Endothelial cell of umbilical vein (primary cell): ENCODE measurements at regions not wholly inside any gene's neighbourhood (a gene's known extent, or its start where the extent isn't known, plus 50 kb on each side); places are given as distances from the start of the nearest gene placed in this dataset.

Experiments
- BruUV-seq: library from RNA; stranded (reverse); fragments of 400-500 nt; replicated peaks from 2 replicates; lab custom pipeline; 2021; lab: Mats Ljungman, UMichigan
- CTCF ChIA-PET: fragments of 300-600, 350-600 bp; sonication (Branson Sonifier 250); formaldehyde crosslinking; loops from one replicate; lab custom pipeline; 2021; ENCODE audit warnings: antibody characterized with exemption, inconsistent platforms; lab: Charles Lee
- POLR2A ChIA-PET: fragments of 300-600, 350-600 bp; sonication (Branson Sonifier 250); formaldehyde crosslinking; loops from one replicate; lab custom pipeline; 2021; ENCODE audit warnings: antibody characterized with exemption, inconsistent platforms; lab: Charles Lee
- DNase-seq: peaks from one replicate; pipeline ENCODE4 v3.0.0-alpha.2; 2011; ENCODE audit warnings: low read depth, low spot score
- FAIRE-seq: peaks from 2 replicates; lab custom pipeline; 2011; peaks lifted over from hg19 to GRCh38; lab: Jason Lieb, UNC
- H2AFZ ChIP-seq: 2 replicates; pipeline ENCODE4 v1.6.0; 2012; ENCODE audit warnings: low read depth, low read length, control low read depth, inconsistent platforms
- H3K27ac ChIP-seq: 2 replicates; pipeline ENCODE4 v1.5.1; 2011; ENCODE audit warnings: low read depth, mild to moderate bottlenecking, control low read depth, low read length, moderate library complexity; ENCODE audit not compliant: insufficient read depth
- H3K27me3 ChIP-seq, 2 experiments: 2 replicates each; pipeline versions ENCODE4 v1.6.0 to v1.6.1; 2011; ENCODE audit warnings: low read length in 2 of 2, mixed read lengths in 1 of 2; ENCODE audit not compliant: control insufficient read depth in 2 of 2, insufficient read depth in 2 of 2
- H3K36me3 ChIP-seq, 2 experiments: 2 replicates in 1 of 2; 3 replicates in 1 of 2; pipeline ENCODE4 v1.5.1; 2011; ENCODE audit warnings: low read length in 2 of 2, mild to moderate bottlenecking in 1 of 2, moderate library complexity in 1 of 2; ENCODE audit not compliant: control insufficient read depth in 2 of 2, insufficient read depth in 2 of 2; ENCODE audit errors: extremely low read depth in 1 of 2
- H3K4me1 ChIP-seq: 3 replicates; pipeline ENCODE4 v1.5.1; 2011; ENCODE audit warnings: mild to moderate bottlenecking, low read length; ENCODE audit not compliant: control insufficient read depth, insufficient read depth; ENCODE audit errors: extremely low read depth
- H3K4me2 ChIP-seq: 2 replicates; pipeline ENCODE4 v1.6.1; 2011; ENCODE audit warnings: low read length, control low read depth, mixed read lengths; ENCODE audit not compliant: insufficient read depth
- H3K4me3 ChIP-seq, 3 experiments: fragments of 200-600 bp in 1 of 3; sonication (generic), shearing (Covaris generic) in 1 of 3; replicated peaks in 1 of 3; 2 replicates each; pipeline ENCODE4 v1.5.1; 2011 to 2016; ENCODE audit warnings: control low read depth in 3 of 3, low read length in 3 of 3, mild to moderate bottlenecking in 2 of 3, inconsistent platforms in 1 of 3, low read depth in 1 of 3, moderate library complexity in 1 of 3; ENCODE audit not compliant: insufficient read depth in 1 of 3
- H3K79me2 ChIP-seq: 2 replicates; pipeline ENCODE4 v1.6.0; 2012; ENCODE audit warnings: low read length, inconsistent platforms; ENCODE audit not compliant: control insufficient read depth, insufficient read depth
- H3K9ac ChIP-seq: replicated peaks from 2 replicates; pipeline ENCODE3; 2011; ENCODE audit warnings: low read length, control low read depth; ENCODE audit not compliant: insufficient read depth; ENCODE audit errors: extremely low read depth
- H3K9me1 ChIP-seq: replicated peaks from 3 replicates; pipeline ENCODE4 v1.6.0; 2011; ENCODE audit warnings: mild to moderate bottlenecking, low read length; ENCODE audit not compliant: control insufficient read depth, insufficient read depth; ENCODE audit errors: extremely low read depth
- H3K9me3 ChIP-seq: replicated peaks from 2 replicates; pipeline ENCODE4 v1.5.1; 2012; ENCODE audit warnings: low read length, inconsistent platforms; ENCODE audit not compliant: control insufficient read depth, insufficient read depth
- H4K20me1 ChIP-seq: replicated peaks from 2 replicates; pipeline ENCODE3; 2011; ENCODE audit warnings: mild to moderate bottlenecking, low read length; ENCODE audit not compliant: control insufficient read depth, insufficient read depth; ENCODE audit errors: extremely low read depth
- EZH2 ChIP-seq: IDR thresholded peaks from 2 replicates; pipeline ENCODE4 v1.6.1; 2012; ENCODE audit warnings: borderline replicate concordance, low read depth, mild to moderate bottlenecking, moderate library complexity, low read length, inconsistent platforms; ENCODE audit not compliant: severe bottlenecking
- FOS ChIP-seq: IDR thresholded peaks from 2 replicates; pipeline ENCODE4 v1.6.1; 2011; ENCODE audit warnings: mild to moderate bottlenecking, low read length, moderate library complexity, borderline replicate concordance; ENCODE audit not compliant: insufficient read depth
- GATA2 ChIP-seq: IDR thresholded peaks from 2 replicates; pipeline ENCODE4 v1.7.0; 2011; ENCODE audit warnings: low read depth, mild to moderate bottlenecking, moderate library complexity, mixed read lengths, low read length; ENCODE audit not compliant: insufficient read length, insufficient read depth
- JUN ChIP-seq: IDR thresholded peaks from 2 replicates; pipeline ENCODE4 v1.6.1; 2011; ENCODE audit warnings: borderline replicate concordance, low read depth; ENCODE audit not compliant: insufficient read length, insufficient read depth
- MYC ChIP-seq: IDR thresholded peaks from one replicate; pipeline ENCODE4 v1.6.1; 2011; ENCODE audit warnings: mild to moderate bottlenecking, low read depth, low read length
- POLR2A ChIP-seq: IDR thresholded peaks from 2 replicates; pipeline ENCODE4 v1.6.1; 2012; ENCODE audit warnings: low read depth, mild to moderate bottlenecking, control low read depth, low read length
- POLR2AphosphoS5 ChIP-seq: IDR thresholded peaks from 2 replicates; pipeline ENCODE4 v1.6.1; 2012; ENCODE audit warnings: low read depth, mild to moderate bottlenecking, control low read depth, low read length, moderate library complexity; ENCODE audit not compliant: insufficient read depth
- dilution Hi-C: fragments of 300-500 bp; cut with MboI; formaldehyde crosslinking; loops from one replicate; pipeline ENCODE4 v1.15.0; 2019; ENCODE audit warnings: low sequenced_read_pairs; ENCODE audit not compliant: extremely low pct_ligation_motif_present
- intact Hi-C: fragments of 100-400 bp; cut with micrococcal nuclease; formaldehyde crosslinking; loops from one replicate; pipeline ENCODE4 v1.10.0; 2022
- TF ChIP-seq, protein P1 (sequence below): IDR thresholded peaks from 2 replicates; pipeline ENCODE4 v1.6.1; 2011; ENCODE audit not compliant: insufficient read depth, insufficient read length
- TF ChIP-seq, protein P2 (sequence below), 2 donors: IDR thresholded peaks; 1 replicate in 1 of 2; 2 replicates in 1 of 2; pipeline ENCODE4 v1.5.1; 2011; ENCODE audit warnings: low read length in 2 of 2, mild to moderate bottlenecking in 2 of 2, moderate library complexity in 2 of 2, control low read depth in 1 of 2, inconsistent platforms in 1 of 2, low read depth in 1 of 2; ENCODE audit not compliant: insufficient read depth in 1 of 2; ENCODE audit errors: extremely low read depth in 1 of 2

- intact Hi-C loops (no loop called here), dilution Hi-C loops (no loop called here)
- ChIA-PET POLR2A (no interaction called here), CTCF (no interaction called here)
- H3K9me3 ChIP-seq: peaks cover 5% of the 10 kb centered on the region
- H3K79me2 ChIP-seq: no peaks in the 10 kb centered on the region
- DNase-seq: no peak
- no peaks in the 10 kb centered on the region for H3K9me1 ChIP-seq
- no peak overlapping the region for H2AFZ ChIP-seq
- no peak overlapping the region for H3K4me2 ChIP-seq
- H3K4me3 ChIP-seq: no peak overlapping the region
- no peak overlapping the region for H3K27ac ChIP-seq
- no peaks in the 10 kb centered on the region for H4K20me1 ChIP-seq
- TF ChIP-seq, protein P1, sequence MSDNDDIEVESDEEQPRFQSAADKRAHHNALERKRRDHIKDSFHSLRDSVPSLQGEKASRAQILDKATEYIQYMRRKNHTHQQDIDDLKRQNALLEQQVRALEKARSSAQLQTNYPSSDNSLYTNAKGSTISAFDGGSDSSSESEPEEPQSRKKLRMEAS: no peak
- TF ChIP-seq MYC: no peak
- TF ChIP-seq GATA2: no peak
- no peak for TF ChIP-seq POLR2A
- no peak for TF ChIP-seq FOS
- TF ChIP-seq POLR2AphosphoS5: no peak
- no peak for TF ChIP-seq JUN
- no peak for TF ChIP-seq EZH2
- TF ChIP-seq, protein P2, sequence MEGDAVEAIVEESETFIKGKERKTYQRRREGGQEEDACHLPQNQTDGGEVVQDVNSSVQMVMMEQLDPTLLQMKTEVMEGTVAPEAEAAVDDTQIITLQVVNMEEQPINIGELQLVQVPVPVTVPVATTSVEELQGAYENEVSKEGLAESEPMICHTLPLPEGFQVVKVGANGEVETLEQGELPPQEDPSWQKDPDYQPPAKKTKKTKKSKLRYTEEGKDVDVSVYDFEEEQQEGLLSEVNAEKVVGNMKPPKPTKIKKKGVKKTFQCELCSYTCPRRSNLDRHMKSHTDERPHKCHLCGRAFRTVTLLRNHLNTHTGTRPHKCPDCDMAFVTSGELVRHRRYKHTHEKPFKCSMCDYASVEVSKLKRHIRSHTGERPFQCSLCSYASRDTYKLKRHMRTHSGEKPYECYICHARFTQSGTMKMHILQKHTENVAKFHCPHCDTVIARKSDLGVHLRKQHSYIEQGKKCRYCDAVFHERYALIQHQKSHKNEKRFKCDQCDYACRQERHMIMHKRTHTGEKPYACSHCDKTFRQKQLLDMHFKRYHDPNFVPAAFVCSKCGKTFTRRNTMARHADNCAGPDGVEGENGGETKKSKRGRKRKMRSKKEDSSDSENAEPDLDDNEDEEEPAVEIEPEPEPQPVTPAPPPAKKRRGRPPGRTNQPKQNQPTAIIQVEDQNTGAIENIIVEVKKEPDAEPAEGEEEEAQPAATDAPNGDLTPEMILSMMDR (IDR thresholded peaks at IDR 0.05; ENCODE audit: extremely low read depth in 1 of 2, insufficient read depth in 1 of 2, low read depth in 1 of 2, low read length in 2 of 2): no peak
- no peaks in the 10 kb centered on the region for H3K36me3 ChIP-seq
- H3K9ac ChIP-seq: no peak overlapping the region
- H3K4me1 ChIP-seq: no peaks in the 10 kb centered on the region
- no TSS peak for BruUV-seq
- no peaks in the 10 kb centered on the region for H3K27me3 ChIP-seq
- FAIRE-seq: no peak
Observed at GRCh38 chr2:220125551-220125950, 498.1 kb downstream of the SLC4A3 start.
